GM19025 (cell line): ENCODE measurements at regions not wholly inside any gene's neighbourhood (a gene's known extent, or its start where the extent isn't known, plus 50 kb on each side); places are given as distances from the start of the nearest gene placed in this dataset.
"Not testable (repeated sequence)": the region's sequence is repeated elsewhere in the genome, so short reads cannot be mapped to it uniquely, and the experiment has no call there.

Experiments
- ATAC-seq: cut with Tn5 transposase; IDR thresholded peaks from one replicate; pipeline ENCODE4 v1.9.1; 2021; ENCODE audit warnings: mild to moderate bottlenecking, low read depth, moderate library complexity; ENCODE audit not compliant: unreplicated experiment

DNA sequence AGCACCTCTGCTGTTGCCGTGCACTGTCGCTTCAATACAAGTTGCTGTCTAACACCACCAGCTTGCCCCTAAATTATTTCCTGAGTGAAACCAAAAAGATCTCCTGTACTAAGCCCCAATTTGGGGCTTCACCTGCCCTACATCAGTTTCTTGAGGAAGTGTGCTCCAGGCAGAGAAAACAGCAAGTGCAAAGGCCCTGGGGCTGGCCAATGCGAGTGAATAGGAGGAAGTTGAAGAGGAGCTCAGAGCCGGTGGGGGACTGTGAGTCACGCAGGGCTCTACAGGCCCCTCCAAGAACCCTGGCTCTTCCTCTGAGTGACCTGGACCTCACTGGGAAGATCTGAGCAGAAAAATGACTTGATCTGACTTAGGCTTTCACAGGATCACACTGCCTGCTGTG, 117.2 kb downstream of the IPO8 start:
- no peak for ATAC-seq

DNA sequence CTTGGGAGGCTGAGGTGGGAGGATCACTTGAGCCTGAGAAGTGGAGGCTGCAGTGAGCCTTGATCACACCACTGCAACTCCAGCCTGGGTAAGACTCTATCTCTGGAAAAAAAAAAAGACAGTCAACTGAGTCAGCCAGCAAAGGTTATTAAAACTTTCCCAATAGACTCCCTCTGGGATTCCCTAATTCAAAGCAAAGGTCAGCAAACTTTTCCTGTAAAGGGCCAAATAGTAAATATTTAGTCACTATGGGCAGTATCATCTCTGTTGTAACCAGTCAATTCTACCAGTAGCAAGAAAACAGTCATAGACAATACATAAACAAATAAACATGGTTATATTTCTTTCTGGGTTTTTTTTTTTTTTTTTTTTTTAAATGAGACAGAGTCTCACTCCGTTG, 122.5 kb downstream of the IPO8 start:
- ATAC-seq: no peak

DNA sequence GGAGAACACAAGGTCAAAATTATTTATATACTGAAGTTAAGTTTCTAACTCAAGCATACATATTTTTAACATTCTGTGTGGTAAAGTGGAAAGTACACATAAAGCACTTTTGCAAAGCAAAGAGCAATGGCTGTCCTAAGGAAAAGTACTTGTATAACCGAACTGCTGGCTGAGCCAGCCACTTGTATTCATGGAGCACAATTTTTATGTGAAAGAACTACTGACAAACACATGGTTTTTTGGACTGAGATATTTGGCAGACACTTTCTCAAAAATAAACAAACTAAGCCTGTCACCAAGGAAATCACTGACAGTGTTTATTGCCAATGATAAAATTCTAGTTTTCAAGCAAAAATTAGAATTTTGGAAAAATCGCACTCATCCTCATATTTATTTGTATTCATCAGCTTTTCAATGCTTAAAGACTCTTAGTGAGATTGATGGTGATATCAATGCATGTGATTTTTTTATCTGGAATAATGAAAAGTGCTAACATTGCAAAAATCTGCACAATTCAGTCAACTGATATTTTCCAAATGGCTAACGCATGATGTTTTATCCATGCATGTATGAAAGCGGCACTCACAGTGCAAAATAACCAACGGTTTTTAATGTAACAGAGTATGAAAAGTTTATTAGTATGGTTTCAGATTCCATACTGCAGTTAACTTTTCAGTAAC, 125.3 kb downstream of the IPO8 start:
- ATAC-seq: no peak

DNA sequence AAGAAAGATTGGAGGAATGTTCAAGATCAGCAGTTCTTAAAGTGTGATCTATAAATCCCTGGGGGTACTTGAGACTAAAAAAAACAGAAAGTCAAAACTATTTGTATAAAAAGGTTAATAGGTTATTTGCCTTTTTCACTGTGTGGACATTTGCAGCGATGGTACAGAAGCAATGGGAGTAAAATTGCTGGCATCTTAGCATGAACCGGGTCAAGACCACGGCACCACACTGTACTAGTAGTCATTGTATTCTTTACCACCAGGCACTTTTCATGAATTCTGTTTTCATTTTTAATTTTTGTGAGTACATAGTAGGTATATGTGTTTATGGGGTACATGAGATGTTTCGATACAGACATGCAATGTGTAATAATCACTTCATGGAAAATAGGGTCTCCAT, 126.2 kb downstream of the IPO8 start:
- no peak for ATAC-seq

DNA sequence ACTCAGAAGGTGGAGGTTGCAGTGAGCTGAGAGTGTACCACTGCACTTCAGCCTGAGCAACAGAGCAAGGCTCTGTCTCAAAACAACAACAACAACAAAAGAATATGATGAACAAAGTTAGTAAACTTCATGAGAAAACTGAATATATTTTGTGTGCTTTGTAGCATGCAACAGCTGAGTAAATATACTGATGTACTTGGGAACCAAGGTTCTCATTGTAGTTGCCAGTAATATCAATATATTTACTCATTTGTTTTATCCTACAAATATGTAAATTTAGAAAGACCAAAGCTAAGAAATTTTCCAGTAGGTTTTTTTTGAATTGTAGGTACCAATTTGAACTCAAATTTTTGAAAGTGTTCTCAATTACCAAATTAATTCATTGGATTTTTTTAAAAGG, 127.2 kb downstream of the IPO8 start:
- no peak for ATAC-seq

DNA sequence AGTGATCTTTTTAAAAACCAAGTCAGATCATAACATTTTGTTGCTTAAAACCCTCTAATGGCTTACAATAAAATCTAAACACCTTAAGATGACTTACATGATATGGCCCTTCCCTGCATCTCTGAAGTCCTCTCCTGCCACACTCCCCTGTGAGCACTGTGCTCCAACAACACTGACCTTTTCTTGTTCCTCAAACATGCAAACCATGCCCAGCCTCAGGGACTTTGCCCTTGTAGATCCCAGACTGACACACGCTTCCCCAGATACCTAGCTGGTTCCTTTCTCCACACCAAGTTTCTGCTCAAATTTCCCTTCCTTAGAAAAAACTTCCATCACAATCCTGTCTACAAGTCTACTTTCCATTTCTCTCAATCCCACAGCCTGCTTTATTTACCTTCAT, 128.6 kb downstream of the IPO8 start:
- ATAC-seq: no peak

DNA sequence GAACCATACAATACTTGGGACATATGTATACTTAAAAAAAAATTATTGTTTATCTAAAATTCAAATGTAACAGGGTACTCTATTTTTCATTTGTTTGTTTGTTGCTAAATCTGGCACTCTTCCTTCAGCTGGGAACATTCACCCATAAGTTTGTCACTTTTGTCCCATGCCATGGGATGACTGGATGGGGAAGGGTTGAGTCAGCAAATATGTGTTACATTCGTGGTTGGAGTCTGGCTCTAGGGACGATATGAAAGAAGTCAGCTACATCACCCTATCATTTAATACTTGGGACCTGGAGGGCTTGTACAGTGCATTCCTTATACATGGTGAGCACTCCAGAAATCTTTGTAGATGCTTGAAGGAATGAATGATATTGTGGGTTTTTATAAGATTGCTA, 131.3 kb downstream of the IPO8 start:
- no peak for ATAC-seq

DNA sequence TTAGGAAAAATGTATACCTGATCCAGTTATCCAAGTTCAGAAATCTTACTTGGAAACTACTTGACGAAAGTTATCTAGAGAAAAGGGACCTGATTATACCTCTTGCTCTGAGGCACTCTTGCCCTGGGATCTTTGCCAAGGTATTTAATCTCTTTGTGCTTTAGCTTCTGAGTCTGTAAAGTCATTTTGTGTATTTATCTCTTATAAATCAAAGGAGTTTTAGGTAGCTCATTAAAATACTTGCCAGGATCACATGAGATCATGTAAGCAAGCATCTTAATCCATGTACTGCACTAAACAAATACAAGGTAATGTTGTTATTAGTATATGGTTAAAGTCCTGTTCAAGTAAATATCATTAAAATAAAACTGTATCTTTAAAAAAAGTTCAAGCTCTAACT, 147.5 kb downstream of the IPO8 start:
- ATAC-seq: no peak

DNA sequence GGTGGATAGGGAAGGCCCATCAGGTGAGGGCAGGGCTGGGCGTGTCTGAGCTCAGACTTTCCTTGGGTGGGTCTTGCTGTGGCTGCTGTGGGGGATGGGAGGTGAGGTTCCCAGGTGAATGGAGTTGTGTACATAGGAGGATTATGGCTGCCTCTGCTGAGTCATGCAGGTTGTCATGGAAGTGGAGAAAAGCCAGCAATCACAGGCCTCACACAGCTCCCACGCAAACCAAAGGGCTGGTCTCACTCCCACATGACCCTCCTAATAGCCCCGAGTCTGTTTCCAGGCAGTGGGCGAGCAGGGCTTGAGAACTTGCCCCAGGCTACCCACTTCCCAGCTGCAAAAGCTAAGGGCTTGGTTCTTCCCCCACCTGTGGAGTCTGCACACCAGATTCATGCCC, 149.5 kb downstream of the IPO8 start:
- no peak for ATAC-seq

DNA sequence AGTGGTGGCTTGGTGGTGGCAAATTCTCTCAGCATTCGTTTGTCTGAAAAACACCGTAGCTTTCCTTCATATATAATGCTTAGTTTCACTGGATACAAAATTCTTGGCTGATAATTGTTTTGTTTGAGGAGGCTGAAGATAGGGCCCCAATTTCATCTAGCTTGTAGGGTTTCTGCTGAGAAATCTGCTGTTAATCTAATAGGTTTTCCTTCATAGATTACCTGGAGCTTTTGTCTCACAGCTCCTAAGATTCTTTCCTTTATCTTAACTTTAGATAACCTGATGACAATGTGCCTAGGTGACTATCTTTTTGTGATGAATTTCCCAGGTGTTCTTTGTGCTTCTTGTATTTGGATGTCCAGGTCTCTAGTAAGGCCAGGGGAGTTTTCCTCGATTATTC, 151.0 kb downstream of the IPO8 start:
- not testable (repeated sequence) for ATAC-seq

DNA sequence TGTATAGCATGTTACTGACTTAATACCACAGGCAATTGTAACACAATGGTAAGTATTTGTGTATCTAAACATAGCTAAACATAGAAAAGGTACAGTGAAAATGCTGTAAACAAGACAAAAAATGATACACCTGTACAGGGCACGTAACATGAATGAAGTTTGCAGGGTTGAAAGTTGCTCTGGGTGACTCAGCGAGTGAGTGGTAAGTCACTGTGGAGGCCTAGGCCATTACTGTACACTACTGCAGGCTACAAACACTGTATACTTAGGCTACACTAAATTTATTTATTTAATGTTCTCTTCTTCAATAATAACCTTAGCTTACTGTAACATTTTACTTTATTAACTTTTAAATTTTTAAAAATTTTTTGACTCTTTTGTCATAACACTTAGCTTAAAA, 158.4 kb downstream of the IPO8 start:
- no peak for ATAC-seq

DNA sequence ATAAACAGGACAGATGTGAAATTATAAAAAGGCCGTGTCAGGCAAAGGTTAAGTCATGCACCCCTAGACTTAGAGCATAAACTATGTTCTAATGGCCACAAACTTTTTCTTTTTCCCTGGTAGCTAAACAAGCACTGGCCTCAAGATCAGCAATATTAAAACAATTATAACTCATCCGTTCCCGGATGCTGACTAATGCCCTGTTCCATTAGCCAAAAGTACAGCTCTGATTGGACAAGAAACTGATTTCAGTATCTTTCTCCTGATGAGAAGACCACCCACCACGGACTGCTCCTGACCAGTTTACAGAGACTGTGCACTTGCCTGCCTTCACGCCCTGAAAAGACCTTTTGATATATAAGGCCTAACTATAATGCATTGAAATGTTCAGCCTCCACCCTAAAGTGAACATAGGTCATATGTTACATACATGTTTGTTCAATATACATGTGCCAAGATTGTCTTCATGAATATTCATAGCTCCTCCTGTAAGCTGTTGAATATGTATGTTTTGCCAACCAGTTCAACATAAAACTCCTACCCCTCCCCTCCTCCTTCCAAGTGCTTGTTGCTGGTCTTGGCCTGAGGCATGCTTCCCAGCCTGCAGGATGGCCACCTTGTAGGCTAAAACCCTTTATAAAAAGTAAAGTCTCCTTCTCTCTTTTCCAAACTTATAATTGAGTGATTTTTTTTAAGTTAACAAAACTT, 162.0 kb downstream of the IPO8 start:
- ATAC-seq: no peak

DNA sequence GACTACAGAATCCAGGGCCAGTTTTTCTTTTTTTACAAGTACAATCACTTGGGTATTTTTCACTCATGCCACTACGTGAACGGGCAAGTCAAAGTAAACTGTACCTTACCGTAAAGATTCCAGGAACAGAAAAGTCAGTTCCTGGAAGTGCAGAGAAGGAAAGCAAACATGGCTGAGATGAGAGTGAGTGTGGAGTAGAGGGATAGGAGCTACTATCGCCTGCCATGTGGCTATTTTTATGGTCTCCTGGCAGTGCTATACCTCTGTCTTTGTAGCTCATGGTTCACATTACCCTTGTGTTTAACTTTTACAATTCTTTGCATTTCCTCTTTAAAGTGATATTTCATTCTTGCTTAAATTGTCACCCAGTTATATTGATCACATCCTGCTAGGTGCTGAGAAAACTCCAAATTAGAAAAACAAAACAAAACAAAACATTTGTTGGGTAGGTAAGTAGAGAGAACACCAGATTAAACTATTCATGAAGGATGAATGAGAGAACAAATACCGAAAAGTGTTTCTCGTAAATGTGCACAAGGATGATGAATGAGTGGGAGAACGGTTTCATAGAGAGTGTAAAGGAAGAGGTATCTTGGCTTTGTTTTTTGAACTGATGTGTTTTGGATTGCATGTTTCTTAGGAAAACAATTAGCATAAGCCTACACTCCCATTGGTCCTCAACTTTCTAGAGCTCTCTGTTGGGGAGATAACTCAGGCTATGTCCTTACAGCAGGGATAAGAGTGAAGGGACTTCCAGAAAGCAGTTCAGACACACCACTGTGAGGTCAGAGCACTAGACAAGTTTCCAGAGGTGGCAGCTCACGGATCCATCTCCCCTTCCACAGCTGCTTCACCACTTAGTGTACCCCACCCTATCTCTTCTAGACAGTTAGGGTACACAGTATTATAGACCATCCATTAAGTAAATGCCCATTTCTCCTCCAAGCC, 163.7 kb downstream of the IPO8 start:
- no peak for ATAC-seq

DNA sequence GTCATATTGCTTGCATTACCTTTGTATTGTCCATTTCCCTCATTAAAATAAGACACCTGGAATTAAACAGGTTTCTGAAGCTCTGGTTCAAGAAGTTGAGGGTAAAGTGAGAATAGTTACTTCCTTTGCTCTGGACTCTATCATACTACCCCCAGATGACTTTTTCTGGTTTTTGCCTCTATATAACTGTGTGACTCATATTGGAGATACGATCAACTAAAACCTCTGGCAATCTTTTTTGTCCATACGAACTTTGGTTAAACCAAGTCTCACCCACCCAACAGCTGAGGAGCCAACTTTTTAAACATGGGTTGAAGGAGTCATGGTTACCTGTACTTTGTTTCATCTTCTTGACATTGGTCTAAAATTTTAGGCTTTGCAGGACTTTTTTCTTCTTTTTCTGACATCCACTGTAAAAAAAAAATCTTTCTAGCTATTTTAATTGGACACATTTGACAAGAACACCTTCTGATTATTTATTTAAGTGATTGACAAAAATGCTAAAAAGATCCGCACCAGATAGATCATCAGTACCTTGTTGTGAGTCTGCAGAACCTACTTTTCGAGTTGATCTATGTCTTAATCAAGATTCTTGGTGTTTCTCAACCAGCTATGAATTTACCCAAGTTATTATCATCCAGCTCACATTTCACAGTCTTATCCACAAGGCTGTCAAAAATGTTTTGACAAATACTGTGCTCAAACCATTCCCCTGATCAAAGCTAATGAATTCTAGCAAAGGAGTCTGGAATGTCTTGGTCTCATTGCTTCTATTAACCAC, 166.0 kb downstream of the IPO8 start:
- ATAC-seq: no peak

DNA sequence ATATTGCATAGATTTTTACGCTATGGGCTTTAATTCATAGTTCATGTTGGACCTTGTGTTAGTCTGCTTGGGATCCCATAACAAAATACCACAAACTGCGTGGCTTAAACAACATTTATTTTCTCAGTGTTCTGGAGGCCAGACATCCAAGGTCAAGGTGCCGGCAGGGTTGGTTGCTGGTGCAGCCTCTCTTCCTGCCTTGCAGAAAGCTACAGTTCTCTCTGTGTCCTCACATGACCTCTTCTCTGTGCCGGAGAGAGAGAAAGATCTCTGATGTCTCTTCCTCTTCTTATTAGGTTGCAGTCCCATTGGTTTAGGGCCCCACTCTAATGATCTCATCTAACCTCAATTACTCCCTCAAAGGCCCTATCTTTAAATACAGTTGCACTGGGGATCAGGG, 170.5 kb downstream of the IPO8 start:
- no peak for ATAC-seq

DNA sequence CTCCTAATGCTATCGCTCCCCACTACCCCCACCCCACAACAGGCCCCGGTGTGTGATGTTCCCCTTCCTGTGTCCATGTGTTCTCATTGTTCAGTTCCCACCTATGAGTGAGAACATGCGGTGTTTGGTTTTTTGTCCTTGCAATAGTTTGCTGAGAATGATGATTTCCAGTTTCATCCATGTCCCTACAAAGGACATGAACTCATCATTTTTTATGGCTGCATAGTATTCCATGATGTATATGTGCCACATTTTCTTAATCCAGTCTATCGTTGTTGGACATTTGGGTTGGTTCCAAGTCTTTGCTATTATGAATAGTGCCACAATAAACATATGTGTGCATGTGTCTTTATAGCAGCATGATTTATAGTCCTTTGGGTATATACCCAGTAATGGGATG, 175.4 kb downstream of the IPO8 start:
- not testable (repeated sequence) for ATAC-seq

DNA sequence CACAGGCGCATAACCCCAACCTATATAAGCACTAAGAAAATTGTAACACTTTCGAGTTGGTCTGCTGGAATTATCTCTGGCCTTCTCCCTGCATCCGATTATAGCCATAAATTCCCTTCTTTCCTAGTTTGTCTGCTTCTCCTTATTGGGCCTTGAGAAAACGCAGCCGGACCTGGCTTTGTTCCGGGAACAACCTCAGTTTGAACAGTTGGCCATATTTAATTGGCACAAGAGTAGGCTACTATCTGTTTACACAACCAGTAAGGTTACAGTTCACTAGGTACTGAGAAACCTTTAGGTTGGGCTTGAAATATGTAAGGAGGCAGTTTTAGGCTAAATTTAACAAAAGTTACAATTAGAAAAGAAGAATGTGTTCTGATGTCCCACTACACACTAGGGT, 176.1 kb downstream of the IPO8 start:
- ATAC-seq: no peak

DNA sequence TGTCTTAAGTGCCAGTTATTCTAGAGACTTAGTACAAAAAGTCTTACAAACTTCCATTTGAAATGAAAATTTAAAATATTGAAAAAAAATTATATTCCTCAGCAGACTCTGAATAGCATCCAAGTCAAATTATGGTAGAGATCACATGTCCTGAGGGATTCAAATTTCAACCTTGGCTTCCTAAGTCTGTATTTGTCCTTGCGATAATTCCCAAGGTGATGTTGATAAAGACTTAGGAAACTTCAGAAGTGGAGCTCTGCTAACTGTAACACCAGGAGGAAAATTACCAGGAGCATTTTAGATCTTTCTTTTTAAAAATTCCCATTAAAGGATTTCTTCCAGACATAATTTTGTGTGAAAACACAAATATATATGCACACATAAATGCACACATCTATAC, 178.3 kb downstream of the IPO8 start:
- ATAC-seq: no peak

DNA sequence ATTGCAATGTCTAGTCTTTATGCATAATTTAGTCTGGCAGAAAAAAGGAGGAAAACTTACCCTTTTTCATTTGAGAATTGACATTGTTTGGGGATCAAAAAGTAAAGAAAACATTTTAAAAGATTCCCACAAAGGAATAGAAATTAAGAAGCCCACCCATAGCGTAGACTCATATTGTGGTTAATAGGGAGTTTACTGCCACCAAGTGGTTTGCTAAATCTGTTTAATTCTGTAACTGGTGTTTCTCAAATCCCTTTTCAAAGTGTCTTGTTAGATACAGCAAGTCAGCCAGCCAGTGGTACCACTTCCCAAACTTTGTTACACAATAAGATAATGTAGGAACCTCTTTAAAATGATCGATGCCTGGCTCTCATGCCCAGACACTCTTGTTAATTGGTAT, 180.3 kb downstream of the IPO8 start:
- ATAC-seq: no peak

DNA sequence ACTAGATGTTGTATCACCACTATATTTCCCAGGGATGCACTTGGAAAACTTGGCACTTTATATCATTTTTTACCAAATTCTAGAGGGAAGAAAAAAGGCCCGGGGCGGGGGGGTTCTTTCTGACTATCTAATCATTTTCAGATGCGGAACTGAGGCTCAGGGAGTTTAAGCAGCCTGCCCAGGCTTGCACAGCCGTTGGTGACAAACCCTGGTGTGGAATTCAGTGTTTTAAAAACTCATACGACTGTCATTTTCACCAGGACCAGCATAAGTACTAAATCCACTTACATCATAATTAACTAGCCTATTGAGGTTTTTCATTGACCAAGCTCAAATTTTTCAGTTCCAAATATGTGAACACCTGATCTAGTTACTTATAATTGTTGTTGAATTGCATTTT, 181.0 kb downstream of the IPO8 start:
- ATAC-seq: no peak
